DOHH2 (cell line): ENCODE measurements at regions not wholly inside any gene's neighbourhood (a gene's known extent, or its start where the extent isn't known, plus 50 kb on each side); places are given as distances from the start of the nearest gene placed in this dataset.

Source experiments
- EZH2phosphoT487 ChIP-seq: fragments of 200-600 bp; sonication (generic); IDR thresholded peaks from 2 replicates; pipeline ENCODE4 v1.6.1; 2017; ENCODE audit warnings: borderline replicate concordance, mild to moderate bottlenecking, antibody characterized with exemption, low read length, moderate library complexity, mixed read lengths
- TF ChIP-seq, protein P1 (sequence below): fragments of 200-600 bp; sonication (generic); IDR thresholded peaks from one replicate; pipeline ENCODE4 v1.5.1; 2014; ENCODE audit warnings: antibody characterized with exemption, mild to moderate bottlenecking, low read depth, low read length; ENCODE audit not compliant: poor library complexity, severe bottlenecking

DNA sequence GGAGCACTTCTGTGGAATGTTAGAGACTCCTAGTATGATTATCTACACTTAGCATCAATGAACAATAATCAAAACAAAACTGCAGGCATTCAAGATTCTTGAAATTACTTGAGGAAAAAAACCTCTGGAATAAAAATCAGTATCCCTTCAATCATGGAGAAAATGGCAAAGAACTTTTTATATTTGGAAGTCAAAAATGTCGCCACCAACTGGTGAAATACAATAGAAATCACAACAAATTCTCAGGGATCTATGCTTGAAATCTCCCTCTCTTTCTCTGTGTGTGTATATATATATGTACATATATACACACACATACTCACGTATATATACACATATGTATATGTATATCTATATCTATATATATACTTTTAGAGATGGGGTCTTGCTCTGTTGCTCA, 378.9 kb upstream of the ALCAM start:
- no peak for TF ChIP-seq EZH2phosphoT487
- TF ChIP-seq, protein P1, sequence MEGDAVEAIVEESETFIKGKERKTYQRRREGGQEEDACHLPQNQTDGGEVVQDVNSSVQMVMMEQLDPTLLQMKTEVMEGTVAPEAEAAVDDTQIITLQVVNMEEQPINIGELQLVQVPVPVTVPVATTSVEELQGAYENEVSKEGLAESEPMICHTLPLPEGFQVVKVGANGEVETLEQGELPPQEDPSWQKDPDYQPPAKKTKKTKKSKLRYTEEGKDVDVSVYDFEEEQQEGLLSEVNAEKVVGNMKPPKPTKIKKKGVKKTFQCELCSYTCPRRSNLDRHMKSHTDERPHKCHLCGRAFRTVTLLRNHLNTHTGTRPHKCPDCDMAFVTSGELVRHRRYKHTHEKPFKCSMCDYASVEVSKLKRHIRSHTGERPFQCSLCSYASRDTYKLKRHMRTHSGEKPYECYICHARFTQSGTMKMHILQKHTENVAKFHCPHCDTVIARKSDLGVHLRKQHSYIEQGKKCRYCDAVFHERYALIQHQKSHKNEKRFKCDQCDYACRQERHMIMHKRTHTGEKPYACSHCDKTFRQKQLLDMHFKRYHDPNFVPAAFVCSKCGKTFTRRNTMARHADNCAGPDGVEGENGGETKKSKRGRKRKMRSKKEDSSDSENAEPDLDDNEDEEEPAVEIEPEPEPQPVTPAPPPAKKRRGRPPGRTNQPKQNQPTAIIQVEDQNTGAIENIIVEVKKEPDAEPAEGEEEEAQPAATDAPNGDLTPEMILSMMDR = no peak
